ENCODE measurements at regions not wholly inside any gene's neighbourhood (a gene's known extent, or its start where the extent isn't known, plus 50 kb on each side); places are given as distances from the start of the nearest gene placed in this dataset.
A peak's percentile ranks its signal among the peaks of the same experiment; 100 is the strongest.

GRCh38 chr3:193052354-193053045 lies 134.8 kb upstream of the MB21D2 start:
- Histone ChIP-seq H3K4me2 (ENCODE audit: extremely low read depth, insufficient read depth, low read length) (no peak overlapping the region), H3K9me3 (ENCODE audit: control insufficient read depth, insufficient read depth, low read depth, low read length) (no peaks in the 10 kb centered on the region), H2AFZ (ENCODE audit: low read length) (no peak overlapping the region), H3K27me3 (ENCODE audit: control insufficient read depth, insufficient read depth, low read length) (no peaks in the 10 kb centered on the region), H4K20me1 (ENCODE audit: control insufficient read depth, extremely low read depth, insufficient read depth, low read length) (no peaks in the 10 kb centered on the region), H3K9ac (ENCODE audit: insufficient read depth, low read length) (no peak overlapping the region), H3K4me3 (replicated peaks in 1 of 4; ENCODE audit: control extremely low read depth in 1 of 4, insufficient read depth in 1 of 4, low read depth in 3 of 4, low read length in 4 of 4) (no peak overlapping the region), H3K4me1 (ENCODE audit: control insufficient read depth, extremely low read depth, insufficient read depth, low read length) (peaks cover 2% of the 10 kb centered on the region), H3K79me2 (ENCODE audit: control insufficient read depth, insufficient read depth, low read length) (no peaks in the 10 kb centered on the region), H3K36me3 (ENCODE audit: control insufficient read depth, insufficient read depth, low read length) (no peaks in the 10 kb centered on the region), H3K27ac (ENCODE audit: insufficient read depth, low read length) (no peak overlapping the region)
- TF ChIP-seq EZH2 (IDR thresholded peaks at IDR 0.05; ENCODE audit: low read length, missing control alignments) (no peak), CTCF (conservative IDR thresholded peaks at IDR 0.05 in 1 of 2, IDR thresholded peaks at IDR 0.05 in 1 of 2; ENCODE audit: low read depth in 1 of 2, low read length in 2 of 2) (no peak)
- no peak for DNase-seq (ENCODE audit: low read depth in 2 of 2)

GRCh38 chr3:193053046-193053435 lies 135.4 kb upstream of the MB21D2 start:
- DNase-seq (ENCODE audit: low read depth in 2 of 2) = peak in 1 of 2 donors; percentile 7

DNA sequence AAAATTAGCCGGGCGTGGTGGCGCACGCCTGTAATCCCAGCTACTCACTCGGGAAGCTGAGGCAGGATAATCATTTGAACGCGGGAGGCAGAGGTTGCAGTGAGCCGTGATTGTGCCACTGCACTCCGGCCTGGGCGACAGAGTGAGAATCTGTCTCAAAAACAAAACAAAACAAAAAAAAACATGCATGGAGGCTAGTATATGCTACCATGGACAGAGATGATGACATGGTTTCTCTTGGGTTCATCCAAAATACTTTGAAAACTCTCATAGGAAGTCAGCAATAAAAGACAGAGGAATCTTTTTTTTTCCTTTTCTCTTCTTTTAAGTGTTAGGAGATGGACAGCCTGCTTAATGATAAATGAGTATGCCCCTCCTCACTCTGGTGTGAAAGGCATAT lies 137.7 kb upstream of the MB21D2 start:
- no peak overlapping the region for H3K4me3 ChIP-seq (replicated peaks in 1 of 4; ENCODE audit: control extremely low read depth in 1 of 4, insufficient read depth in 1 of 4, low read depth in 3 of 4, low read length in 4 of 4)
- H3K36me3 ChIP-seq (ENCODE audit: control insufficient read depth, insufficient read depth, low read length) = no peaks in the 10 kb centered on the region
- H3K27ac ChIP-seq (ENCODE audit: insufficient read depth, low read length) = no peak overlapping the region
- TF ChIP-seq EZH2 (IDR thresholded peaks at IDR 0.05; ENCODE audit: low read length, missing control alignments) (no peak), CTCF (conservative IDR thresholded peaks at IDR 0.05 in 1 of 2, IDR thresholded peaks at IDR 0.05 in 1 of 2; ENCODE audit: low read depth in 1 of 2, low read length in 2 of 2) (no peak)
- no peak overlapping the region for H3K9ac ChIP-seq (ENCODE audit: insufficient read depth, low read length)
- H3K79me2 ChIP-seq (ENCODE audit: control insufficient read depth, insufficient read depth, low read length) = no peaks in the 10 kb centered on the region
- H3K4me1 ChIP-seq (ENCODE audit: control insufficient read depth, extremely low read depth, insufficient read depth, low read length) = no peaks in the 10 kb centered on the region
- no peaks in the 10 kb centered on the region for H3K9me3 ChIP-seq (ENCODE audit: control insufficient read depth, insufficient read depth, low read depth, low read length)
- no peak overlapping the region for H2AFZ ChIP-seq (ENCODE audit: low read length)
- H4K20me1 ChIP-seq (ENCODE audit: control insufficient read depth, extremely low read depth, insufficient read depth, low read length) = no peaks in the 10 kb centered on the region
- no peaks in the 10 kb centered on the region for H3K27me3 ChIP-seq (ENCODE audit: control insufficient read depth, insufficient read depth, low read length)
- H3K4me2 ChIP-seq (ENCODE audit: extremely low read depth, insufficient read depth, low read length) = no peak overlapping the region
- no peak for DNase-seq (ENCODE audit: low read depth in 2 of 2)

More at GRCh38 chr3:193053046-193053435, 135.4 kb upstream of the MB21D2 start:
- Histone ChIP-seq H3K4me3 (replicated peaks in 1 of 4; ENCODE audit: control extremely low read depth in 1 of 4, insufficient read depth in 1 of 4, low read depth in 3 of 4, low read length in 4 of 4) (no peak overlapping the region), H3K27me3 (ENCODE audit: control insufficient read depth, insufficient read depth, low read length) (no peaks in the 10 kb centered on the region), H3K9ac (ENCODE audit: insufficient read depth, low read length) (no peak overlapping the region), H4K20me1 (ENCODE audit: control insufficient read depth, extremely low read depth, insufficient read depth, low read length) (no peaks in the 10 kb centered on the region), H2AFZ (ENCODE audit: low read length) (no peak overlapping the region), H3K4me1 (ENCODE audit: control insufficient read depth, extremely low read depth, insufficient read depth, low read length) (no peaks in the 10 kb centered on the region), H3K4me2 (ENCODE audit: extremely low read depth, insufficient read depth, low read length) (no peak overlapping the region), H3K36me3 (ENCODE audit: control insufficient read depth, insufficient read depth, low read length) (no peaks in the 10 kb centered on the region), H3K79me2 (ENCODE audit: control insufficient read depth, insufficient read depth, low read length) (no peaks in the 10 kb centered on the region), H3K27ac (ENCODE audit: insufficient read depth, low read length) (no peak overlapping the region), H3K9me3 (ENCODE audit: control insufficient read depth, insufficient read depth, low read depth, low read length) (no peaks in the 10 kb centered on the region)
- TF ChIP-seq CTCF (conservative IDR thresholded peaks at IDR 0.05 in 1 of 2, IDR thresholded peaks at IDR 0.05 in 1 of 2; ENCODE audit: low read depth in 1 of 2, low read length in 2 of 2) = no peak

All from fibroblast of lung (primary cell).